Smooth muscle cell (in vitro differentiated cells): ENCODE measurements at regions not wholly inside any gene's neighbourhood (a gene's known extent, or its start where the extent isn't known, plus 50 kb on each side); places are given as distances from the start of the nearest gene placed in this dataset.

Experiments
- DNase-seq: peaks from one replicate; lab custom pipeline; 2025; ENCODE audit not compliant: unreplicated experiment; lab: John Stamatoyannopoulos, UW
- H2AFZ ChIP-seq: fragments of 200-600 bp; sonication (generic); 2 replicates; pipeline ENCODE4 v1.6.0; 2016; ENCODE audit warnings: antibody characterized with exemption, low read depth, mild to moderate bottlenecking
- H3F3A ChIP-seq: fragments of 200-600 bp; sonication (generic); 2 replicates; pipeline ENCODE4 v1.6.0; 2017; ENCODE audit warnings: antibody characterized with exemption, low read depth
- H3K27ac ChIP-seq: fragments of 200-600 bp; sonication (generic); 2 replicates; pipeline ENCODE4 v1.5.1; 2016; ENCODE audit warnings: low read depth, mild to moderate bottlenecking
- H3K27me3 ChIP-seq: fragments of 200-600 bp; sonication (generic); 2 replicates; pipeline ENCODE4 v1.6.1; 2016; ENCODE audit warnings: low read depth, mild to moderate bottlenecking
- H3K36me3 ChIP-seq: fragments of 200-600 bp; sonication (generic); 2 replicates; pipeline ENCODE4 v1.5.1; 2016; ENCODE audit warnings: low read depth
- H3K4me1 ChIP-seq: fragments of 200-600 bp; sonication (generic); 2 replicates; pipeline ENCODE4 v1.5.1; 2016; ENCODE audit warnings: low read depth
- H3K4me2 ChIP-seq: fragments of 200-600 bp; sonication (generic); 2 replicates; pipeline ENCODE4 v1.6.0; 2016; ENCODE audit warnings: mild to moderate bottlenecking
- H3K4me3 ChIP-seq: fragments of 200-600 bp; sonication (generic); 2 replicates; pipeline ENCODE4 v1.5.1; 2016; ENCODE audit warnings: mild to moderate bottlenecking
- H3K79me2 ChIP-seq: fragments of 200-600 bp; sonication (generic); 2 replicates; pipeline ENCODE4 v1.6.0; 2016; ENCODE audit warnings: low read depth, mild to moderate bottlenecking
- H3K9ac ChIP-seq: fragments of 200-600 bp; sonication (generic); 2 replicates; pipeline ENCODE4 v1.6.0; 2016; ENCODE audit warnings: low read depth
- H3K9me3 ChIP-seq: fragments of 200-600 bp; sonication (generic); replicated peaks from 2 replicates; pipeline ENCODE4 v1.5.1; 2016; ENCODE audit warnings: low read depth
- H4K20me1 ChIP-seq: fragments of 200-600 bp; sonication (generic); 2 replicates; pipeline ENCODE4 v1.6.0; 2016; ENCODE audit warnings: low read depth
- WGBS: methylation state at CpG from one replicate; pipeline ENCODE4 v1.1.7; 2016; ENCODE audit warnings: low lambda C conversion rate; 5-methylcytosine and 5-hydroxymethylcytosine counted together
- TF ChIP-seq, protein P1 (sequence below): fragments of 200-600 bp; sonication (generic); IDR thresholded peaks from 2 replicates; pipeline ENCODE4 v1.5.1; 2017; ENCODE audit warnings: borderline replicate concordance, mild to moderate bottlenecking, antibody characterized with exemption; ENCODE audit not compliant: insufficient read depth, poor library complexity, severe bottlenecking

DNA sequence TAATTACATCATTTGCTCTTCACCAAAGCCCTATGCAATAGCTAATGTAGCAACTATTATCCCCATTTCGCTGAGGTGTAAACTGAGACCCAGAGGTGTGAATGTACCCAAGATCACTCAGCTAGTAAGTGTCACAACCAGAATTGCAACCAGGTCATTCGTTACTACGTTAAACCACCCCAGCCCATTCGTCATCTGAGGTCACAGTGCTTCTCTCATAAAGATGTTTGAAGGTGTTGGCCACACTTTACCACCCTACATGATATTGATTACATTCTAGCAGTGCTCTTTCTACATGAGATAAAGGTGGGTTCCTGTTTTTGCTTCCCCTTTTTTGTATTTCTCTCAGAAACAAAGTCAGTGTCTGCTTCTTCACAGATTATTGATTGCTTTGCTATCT is 195.3 kb downstream of the ZBTB18 start:
- Histone ChIP-seq H3K9ac (no peak overlapping the region), H3K4me3 (no peak overlapping the region), H2AFZ (no peak overlapping the region), H3K27ac (no peak overlapping the region), H3K79me2 (no peaks in the 10 kb centered on the region), H3F3A (no peaks in the 10 kb centered on the region), H4K20me1 (no peaks in the 10 kb centered on the region), H3K4me1 (no peaks in the 10 kb centered on the region), H3K36me3 (no peaks in the 10 kb centered on the region), H3K9me3 (no peaks in the 10 kb centered on the region), H3K4me2 (no peak overlapping the region), H3K27me3 (peaks cover 4% of the 10 kb centered on the region)
- TF ChIP-seq, protein P1, sequence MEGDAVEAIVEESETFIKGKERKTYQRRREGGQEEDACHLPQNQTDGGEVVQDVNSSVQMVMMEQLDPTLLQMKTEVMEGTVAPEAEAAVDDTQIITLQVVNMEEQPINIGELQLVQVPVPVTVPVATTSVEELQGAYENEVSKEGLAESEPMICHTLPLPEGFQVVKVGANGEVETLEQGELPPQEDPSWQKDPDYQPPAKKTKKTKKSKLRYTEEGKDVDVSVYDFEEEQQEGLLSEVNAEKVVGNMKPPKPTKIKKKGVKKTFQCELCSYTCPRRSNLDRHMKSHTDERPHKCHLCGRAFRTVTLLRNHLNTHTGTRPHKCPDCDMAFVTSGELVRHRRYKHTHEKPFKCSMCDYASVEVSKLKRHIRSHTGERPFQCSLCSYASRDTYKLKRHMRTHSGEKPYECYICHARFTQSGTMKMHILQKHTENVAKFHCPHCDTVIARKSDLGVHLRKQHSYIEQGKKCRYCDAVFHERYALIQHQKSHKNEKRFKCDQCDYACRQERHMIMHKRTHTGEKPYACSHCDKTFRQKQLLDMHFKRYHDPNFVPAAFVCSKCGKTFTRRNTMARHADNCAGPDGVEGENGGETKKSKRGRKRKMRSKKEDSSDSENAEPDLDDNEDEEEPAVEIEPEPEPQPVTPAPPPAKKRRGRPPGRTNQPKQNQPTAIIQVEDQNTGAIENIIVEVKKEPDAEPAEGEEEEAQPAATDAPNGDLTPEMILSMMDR, result no peak
- no peak for DNase-seq
- 87% methylated on average over 4 of the region's 4 CpGs for WGBS

GRCh38 chr1:244248426-244248825 is 197.3 kb downstream of the ZBTB18 start:
- H3K9me3 ChIP-seq, result no peaks in the 10 kb centered on the region

DNA sequence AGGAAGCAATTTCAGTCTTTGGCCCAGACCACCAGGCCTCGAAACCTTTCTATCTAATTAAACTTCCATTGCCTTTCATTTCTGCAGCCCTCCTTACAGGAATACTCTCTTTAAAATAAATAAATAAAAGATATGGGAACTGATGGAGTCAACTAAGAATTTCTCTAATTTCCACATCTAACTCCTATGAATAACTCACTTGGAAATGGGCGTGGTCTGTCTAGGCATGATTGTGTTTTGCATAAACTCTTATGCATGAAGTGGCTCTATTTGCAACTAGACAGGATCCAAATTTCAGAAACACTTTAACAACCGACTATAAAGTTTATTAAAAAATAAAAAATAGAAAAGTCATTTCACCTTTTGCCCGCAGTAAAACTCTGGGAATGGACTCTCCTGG is 199.5 kb downstream of the ADSS2 start:
- 90% methylated on average over 4 of the region's 4 CpGs for WGBS
- Histone ChIP-seq H3K4me1 (no peaks in the 10 kb centered on the region), H3K36me3 (no peaks in the 10 kb centered on the region), H3K4me2 (no peak overlapping the region), H3K79me2 (no peaks in the 10 kb centered on the region), H3K27me3 (no peaks in the 10 kb centered on the region), H3K27ac (no peak overlapping the region), H4K20me1 (no peaks in the 10 kb centered on the region), H3K9ac (no peak overlapping the region), H2AFZ (no peak overlapping the region), H3K9me3 (no peaks in the 10 kb centered on the region), H3F3A (no peaks in the 10 kb centered on the region), H3K4me3 (no peak overlapping the region)
- TF ChIP-seq, protein P1, result no peak
- no peak for DNase-seq

More at GRCh38 chr1:244248426-244248825, 197.3 kb downstream of the ZBTB18 start:
- Histone ChIP-seq H3K9ac (no peak overlapping the region), H3K27ac (no peak overlapping the region), H3K4me1 (no peaks in the 10 kb centered on the region), H3K27me3 (peaks cover 4% of the 10 kb centered on the region), H3K79me2 (no peaks in the 10 kb centered on the region), H2AFZ (no peak overlapping the region), H3K4me2 (no peak overlapping the region), H3K4me3 (no peak overlapping the region), H4K20me1 (no peaks in the 10 kb centered on the region), H3K36me3 (no peaks in the 10 kb centered on the region), H3F3A (no peaks in the 10 kb centered on the region)
- WGBS, result 96% methylated on average over 3 of the region's 3 CpGs
- TF ChIP-seq, protein P1, result no peak
- no peak for DNase-seq

- no peaks in the 10 kb centered on the region for H3K36me3 ChIP-seq
- H4K20me1 ChIP-seq, result no peaks in the 10 kb centered on the region
- TF ChIP-seq, protein P1, result no peak
- no peak overlapping the region for H2AFZ ChIP-seq
- no peak overlapping the region for H3K4me3 ChIP-seq
- no peak for DNase-seq
- no peak overlapping the region for H3K4me2 ChIP-seq
- no peak overlapping the region for H3K9ac ChIP-seq
- H3K79me2 ChIP-seq, result no peaks in the 10 kb centered on the region
- H3K27me3 ChIP-seq, result no peaks in the 10 kb centered on the region
- no peaks in the 10 kb centered on the region for H3F3A ChIP-seq
- 87% methylated on average over 6 of the region's 6 CpGs for WGBS
- H3K9me3 ChIP-seq, result no peaks in the 10 kb centered on the region
- H3K27ac ChIP-seq, result no peak overlapping the region
- H3K4me1 ChIP-seq, result no peaks in the 10 kb centered on the region
Measured at GRCh38 chr1:244254467-244254866, 197.2 kb downstream of the ADSS2 start.
